ENCODE measurements at regions not wholly inside any gene's neighbourhood (a gene's known extent, or its start where the extent isn't known, plus 50 kb on each side); places are given as distances from the start of the nearest gene placed in this dataset.

- TF ChIP-seq EZH2 (IDR thresholded peaks at IDR 0.05; ENCODE audit: borderline replicate concordance, control insufficient read depth, low read depth, low read length) (no peak), MYC (IDR thresholded peaks at IDR 0.05; ENCODE audit: insufficient read depth, insufficient read length, insufficient replicate concordance, low read length, severe bottlenecking) (no peak), RAD51 (IDR thresholded peaks at IDR 0.05) (no peak), POLR2A (IDR thresholded peaks at IDR 0.05; ENCODE audit: low read depth, low read length) (no peak), CTCF (IDR thresholded peaks at IDR 0.05 in 2 of 3, conservative IDR thresholded peaks at IDR 0.05 in 1 of 3; ENCODE audit: control insufficient read depth in 2 of 3, extremely low read depth in 1 of 3, insufficient read depth in 1 of 3, low read depth in 3 of 3, low read length in 3 of 3) (no peak)
Measured at GRCh38 chr4:154005171-154005520, 216.3 kb upstream of the SFRP2 start.
